Eye (tissue), 1 donor: ENCODE measurements at regions not wholly inside any gene's neighbourhood (a gene's known extent, or its start where the extent isn't known, plus 50 kb on each side); places are given as distances from the start of the nearest gene placed in this dataset.
"Not testable (repeated sequence)": the region's sequence is repeated elsewhere in the genome, so short reads cannot be mapped to it uniquely, and the experiment has no call there.

Experiments
- DNase-seq: peaks from one replicate; pipeline ENCODE4 v3.0.0-alpha.2; 2015

DNA sequence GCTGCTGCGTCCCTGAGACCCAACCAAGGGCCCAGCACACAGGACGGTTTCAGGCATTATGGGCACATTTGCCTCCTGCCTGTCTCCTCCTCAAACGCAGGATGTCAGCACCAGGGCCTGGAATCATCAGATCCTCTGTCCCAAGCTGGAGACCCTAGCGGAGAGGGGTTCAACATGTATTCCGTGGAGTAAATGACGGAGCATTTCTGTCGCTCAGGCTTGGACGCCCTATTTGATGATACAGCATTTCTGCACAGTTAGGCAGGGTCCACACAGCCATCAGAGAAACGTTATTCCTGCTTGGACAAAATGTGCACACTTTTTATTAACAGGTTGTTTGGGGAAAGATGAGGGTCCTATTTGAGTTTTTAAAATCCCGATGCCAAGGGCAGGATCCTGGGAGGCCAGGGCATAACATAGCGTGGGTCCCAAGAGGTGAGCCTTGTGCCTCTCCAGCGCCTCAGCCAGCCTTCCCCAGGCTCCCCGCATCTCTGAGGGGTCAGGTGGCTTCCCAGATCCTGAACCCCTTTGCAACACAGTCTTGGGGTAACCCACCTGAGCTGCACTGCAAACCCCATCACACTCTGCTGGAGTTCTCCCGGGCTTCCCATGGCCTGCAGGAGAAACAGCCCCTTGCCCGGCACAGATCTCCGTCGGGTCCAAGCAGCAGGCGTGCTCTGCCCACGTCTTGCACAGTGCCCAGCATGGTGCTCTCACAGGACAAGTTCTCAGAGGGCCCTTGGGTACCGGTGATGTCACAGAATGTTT lies 319.7 kb upstream of the MYT1L start:
- DNase-seq, result no peak

GRCh38 chr2:2649109-2650072 lies 318.3 kb upstream of the MYT1L start:
- no peak for DNase-seq

DNA sequence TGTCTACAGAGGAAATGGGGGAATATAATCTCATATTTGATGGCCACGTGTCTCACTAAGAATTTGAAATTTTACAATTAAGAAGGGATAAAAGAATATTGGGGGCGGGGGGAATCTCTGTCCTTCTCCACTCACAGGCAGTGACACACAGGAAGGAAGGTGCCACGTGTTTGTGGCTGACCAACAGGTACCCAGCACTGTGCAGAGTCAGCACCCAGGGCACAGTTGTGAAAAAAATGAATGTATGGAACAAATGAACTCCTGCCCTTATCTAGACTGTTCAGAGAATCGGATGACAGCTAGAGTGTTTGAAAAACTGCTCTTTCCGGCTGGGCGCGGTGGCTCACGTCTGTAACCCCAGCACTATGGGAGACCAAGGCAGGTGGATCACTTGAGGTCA lies 317.0 kb upstream of the MYT1L start:
- DNase-seq, result no peak

GRCh38 chr2:2647141-2647541 lies 316.1 kb upstream of the MYT1L start:
- no peak for DNase-seq

- no peak for DNase-seq
Measured at GRCh38 chr2:2646433-2647051, 315.5 kb upstream of the MYT1L start.

DNA sequence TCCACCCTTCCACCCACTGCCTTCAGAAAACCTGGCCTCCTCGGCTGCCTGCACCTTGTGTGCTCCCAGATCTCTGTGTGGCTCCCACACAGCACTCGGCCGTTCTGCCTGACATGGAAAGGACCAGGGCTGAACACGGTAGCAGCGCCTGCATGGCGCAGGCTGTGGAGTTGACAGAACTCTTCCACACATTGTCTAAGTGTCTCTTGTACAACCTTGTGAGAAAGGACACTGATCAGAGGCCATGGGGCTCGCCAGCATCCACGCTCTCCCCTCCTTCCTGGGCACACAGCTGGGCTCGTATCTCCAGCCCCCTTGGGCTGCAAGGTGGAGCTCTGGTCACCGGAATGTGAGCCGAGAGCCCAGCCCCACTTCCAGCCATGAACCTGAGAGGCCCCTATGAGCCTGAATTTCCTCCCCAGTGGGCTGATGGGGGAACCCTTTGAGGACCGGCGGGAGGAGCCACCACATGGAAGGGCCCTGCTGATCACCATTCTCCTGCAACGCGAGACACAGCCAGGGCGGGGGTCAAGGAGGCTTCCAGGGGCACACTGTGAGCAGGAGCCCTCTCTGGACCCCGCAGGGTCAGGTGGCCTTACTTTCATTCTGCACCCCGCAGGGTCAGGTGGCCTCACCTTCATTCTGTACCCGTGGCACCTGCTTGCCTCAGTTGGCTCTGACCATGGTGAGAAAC lies 314.2 kb upstream of the MYT1L start:
- DNase-seq, result no peak

DNA sequence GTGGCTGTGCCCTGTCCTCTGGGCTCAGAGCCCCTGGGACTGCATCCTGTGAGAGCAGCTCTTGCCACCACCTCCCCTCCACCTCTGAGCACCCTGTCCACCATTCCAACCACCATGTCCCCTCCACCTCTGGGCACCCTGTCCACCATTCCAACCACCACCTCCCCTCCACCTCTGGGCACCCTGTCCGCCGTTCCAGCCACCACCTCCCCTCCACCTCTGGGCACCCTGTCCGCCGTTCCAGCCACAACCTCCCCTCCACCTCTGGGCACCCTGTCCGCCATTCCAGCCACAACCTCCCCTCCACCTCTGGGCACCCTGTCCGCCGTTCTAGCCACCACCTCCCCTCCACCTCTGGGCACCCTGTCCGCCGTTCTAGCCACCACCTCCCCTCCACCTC lies 313.7 kb upstream of the MYT1L start:
- not testable (repeated sequence) for DNase-seq

GRCh38 chr2:2644040-2644439 lies 313.0 kb upstream of the MYT1L start:
- no peak for DNase-seq

DNA sequence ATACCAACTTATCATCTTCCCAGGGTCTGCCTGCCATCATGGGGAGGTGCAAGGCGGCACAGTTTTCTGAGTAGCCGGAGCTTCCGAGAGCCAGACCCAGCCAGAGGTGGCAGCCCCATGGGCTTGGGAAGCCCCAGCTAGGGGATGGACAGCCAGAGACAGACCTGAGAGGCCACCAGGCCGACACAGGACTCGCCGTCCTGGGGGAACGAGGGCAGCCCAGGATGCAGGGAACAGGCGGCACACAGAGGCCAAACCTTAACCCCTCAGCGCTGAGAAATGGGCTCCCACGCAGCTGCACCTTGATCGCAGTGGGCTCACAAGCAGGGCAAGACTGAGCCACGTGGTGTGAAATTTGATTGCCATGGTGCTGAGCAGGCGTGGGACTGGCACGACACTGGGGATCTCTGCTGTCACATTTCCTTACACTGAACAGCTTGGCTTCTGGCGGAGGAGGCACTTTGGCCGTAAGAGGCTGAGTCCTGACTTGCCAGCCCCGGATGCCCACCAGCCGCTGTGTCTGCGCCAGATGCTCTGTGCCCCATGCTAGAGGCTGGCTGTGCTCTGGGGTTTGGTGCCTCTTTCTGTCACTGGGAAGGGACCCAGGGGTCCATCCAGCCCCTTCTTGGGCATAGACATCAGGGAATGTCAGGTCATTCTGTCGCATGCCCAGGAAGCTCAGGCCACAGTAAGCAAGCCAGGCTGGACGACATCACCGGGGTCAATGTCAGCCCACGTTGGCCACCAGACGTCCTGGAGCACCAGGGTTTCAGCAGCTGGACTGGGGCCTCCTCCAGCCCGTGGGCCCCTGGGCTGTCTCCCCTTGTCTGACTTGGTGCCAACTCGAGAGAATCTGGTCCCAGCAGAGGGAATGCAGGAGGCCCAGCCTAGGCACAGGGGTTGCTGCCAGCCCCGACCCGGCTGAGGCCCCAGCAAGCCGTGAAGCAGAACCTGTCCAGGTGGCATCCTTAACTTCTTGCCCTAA lies 312.1 kb upstream of the MYT1L start:
- DNase-seq, result no peak

DNA sequence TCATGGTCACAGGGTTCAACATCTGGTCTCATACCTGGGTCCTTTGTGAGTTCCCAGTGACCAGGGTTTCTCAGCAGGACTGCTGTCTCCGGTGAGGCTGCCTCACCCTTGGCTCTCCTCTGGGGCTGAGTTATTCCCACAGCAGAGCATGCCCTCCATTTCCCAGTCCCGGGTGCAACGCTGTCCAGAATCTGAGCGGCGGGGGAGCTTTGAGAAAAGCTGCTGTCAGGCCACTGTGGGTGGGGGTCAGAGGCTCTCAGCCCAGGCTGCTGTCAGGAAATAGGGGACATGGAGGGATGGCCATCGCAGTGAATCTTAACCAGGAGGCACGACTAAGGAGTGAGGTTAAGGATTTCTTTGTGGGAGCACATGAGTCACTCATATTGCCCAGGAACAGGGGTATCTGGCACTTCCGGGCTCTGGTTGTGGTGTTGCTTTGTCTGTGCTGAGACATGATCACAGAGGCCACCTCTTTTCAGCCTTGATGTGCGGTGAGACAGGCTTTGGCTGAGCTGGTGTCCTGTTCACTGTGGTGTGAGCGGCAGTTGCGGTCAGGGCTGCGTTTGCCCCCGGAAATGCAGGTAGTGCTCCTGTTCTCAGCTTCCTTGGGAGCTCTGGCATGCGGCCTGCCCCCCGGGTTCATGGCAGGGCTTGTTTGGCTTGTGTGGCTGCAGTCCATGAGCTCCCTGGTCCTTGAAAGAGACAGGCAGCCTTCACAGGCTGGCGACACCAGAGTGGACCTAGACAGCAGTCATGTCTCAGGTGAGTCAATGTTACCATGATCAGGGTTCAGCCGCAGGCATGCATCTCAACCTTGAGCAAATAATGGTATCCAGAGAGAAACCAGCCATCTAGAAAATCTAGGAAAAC lies 310.7 kb upstream of the MYT1L start:
- DNase-seq, result no peak

DNA sequence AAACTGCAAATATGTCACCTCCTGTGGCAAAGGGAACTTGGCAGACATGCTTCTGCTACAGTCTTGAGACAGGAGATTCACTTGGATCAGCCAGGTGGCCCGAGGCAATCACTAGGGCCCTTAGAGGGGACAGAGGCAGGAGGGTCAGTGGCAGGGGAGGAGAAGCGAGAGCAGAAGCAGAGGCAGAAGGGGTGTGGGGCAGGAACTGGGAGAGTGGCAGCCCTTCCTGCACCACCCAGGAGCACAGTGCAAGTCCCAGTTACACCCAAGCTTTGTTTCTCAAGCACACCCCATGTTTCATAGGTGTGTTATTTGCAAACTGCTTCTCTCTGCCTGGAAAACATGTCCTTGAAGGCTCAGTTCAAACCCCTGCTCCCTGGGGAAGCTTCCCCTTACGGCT lies 309.7 kb upstream of the MYT1L start:
- DNase-seq, result no peak

GRCh38 chr2:2640371-2640770 lies 309.3 kb upstream of the MYT1L start:
- DNase-seq, result no peak

DNA sequence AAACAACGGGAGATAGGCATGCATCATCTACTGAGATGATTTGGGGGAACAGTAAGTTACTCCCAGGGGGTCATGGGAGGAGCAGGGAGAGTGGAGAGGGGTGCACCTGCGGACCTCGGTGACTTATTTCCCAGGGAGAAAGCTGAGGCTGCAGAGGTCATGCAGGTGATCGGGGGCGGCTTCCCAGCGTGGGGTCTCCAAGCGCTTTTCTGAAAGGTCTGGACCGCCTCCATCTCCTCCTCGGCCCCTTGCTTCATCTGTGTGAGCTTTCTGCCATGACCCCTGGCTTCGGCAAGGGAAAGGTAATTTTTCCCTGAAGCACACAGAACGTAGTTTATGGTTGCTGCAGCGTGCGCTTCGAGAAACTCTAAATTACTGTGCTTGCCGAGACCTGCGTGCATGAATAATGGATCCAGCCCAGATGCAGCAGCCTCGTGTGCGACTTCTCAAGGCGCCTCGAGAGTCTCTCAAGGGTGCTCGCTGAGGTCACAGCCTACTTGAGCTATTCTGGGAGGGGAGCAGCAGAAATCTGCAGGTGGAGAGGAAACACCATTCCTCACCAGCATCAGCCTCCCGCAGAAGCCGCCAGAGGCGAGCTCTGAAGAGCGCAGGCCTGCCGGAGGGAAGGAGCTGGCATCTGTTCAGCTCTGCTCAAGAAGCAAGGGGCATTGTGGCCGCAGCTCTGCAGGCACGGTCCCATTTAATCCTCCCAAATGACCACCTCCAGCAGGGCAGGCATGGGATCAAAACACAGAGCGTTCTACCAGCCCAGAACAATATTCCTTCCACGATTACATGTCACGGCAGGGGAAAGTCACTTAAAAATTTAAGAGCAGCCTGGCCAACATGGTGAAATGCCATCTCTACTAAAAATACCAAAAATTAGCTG lies 308.4 kb upstream of the MYT1L start:
- DNase-seq, result no peak

DNA sequence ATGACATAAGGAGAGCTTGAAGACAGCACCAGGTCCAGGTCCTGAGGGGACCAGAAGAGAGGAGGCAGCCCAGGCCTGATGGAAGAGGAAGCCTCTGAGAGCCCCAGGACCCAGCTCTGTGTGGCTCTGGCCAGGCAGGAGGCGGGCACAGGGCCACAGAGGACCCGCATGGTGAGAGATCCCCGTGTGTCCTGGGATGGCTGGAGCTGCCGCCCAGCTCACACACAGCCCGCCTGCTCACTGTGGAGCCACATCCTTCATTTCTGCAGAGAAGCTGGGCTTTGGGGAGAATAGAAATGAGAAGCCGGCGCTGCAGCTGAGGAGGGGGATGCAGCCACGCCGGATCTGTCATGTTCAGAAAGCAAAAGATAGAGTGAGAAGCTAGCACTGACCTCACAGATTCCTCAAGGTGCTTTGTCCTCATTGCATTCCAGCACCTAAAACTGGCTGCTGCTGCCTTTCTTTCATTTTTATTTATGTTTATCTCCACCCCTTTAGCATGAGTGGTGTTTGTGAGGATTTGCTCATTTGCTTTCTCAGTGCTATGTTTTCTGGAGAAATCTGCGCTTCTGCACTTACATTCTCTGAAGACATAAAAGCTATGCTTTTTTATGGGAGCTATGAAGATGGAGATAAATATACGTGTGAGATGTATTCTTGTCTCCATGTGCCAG lies 307.6 kb upstream of the MYT1L start:
- no peak for DNase-seq

DNA sequence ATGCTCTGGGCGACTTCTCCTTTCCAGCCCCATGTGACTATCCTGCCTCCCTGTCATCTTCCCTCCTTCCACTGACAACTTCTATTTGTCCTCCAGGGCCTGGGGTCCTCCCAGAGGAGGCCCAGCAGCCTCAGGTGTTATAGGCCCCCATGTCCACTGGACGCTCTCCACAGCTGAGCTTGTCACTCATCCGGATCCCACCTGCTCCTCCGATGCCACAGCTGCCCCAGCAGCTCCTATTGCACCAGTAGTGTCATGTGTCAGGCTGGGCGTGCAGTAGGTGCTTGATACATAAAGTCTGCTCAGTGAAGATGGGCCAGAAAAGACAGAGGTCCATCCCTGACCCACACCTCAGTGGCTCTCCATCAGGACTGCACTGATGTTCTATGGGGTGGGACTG lies 305.7 kb upstream of the MYT1L start:
- no peak for DNase-seq

DNA sequence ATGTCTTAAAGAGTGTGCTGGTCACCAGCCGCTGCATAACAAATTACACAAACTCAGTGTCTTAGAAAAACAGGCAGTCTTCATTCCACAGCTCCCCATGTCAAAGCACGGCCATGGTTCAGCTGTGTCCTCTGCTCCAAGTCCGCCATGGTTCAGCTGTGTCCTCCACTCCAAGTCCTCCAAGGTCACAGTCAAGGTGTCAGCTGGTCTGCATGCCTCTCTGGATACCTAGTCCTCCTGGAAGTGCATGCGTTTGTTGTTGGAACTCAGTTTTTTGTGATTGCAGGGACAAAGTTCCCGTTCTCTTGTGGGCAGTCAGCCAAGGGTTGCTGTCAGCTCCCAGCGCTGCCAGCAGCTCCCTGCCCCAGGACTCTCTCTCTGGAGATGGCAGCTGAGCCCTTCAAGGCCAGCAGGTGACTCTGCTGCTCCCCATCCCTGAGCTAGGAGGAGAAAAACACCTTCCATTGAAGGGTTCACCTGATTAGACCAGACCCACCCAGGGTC lies 304.0 kb upstream of the MYT1L start:
- no peak for DNase-seq

GRCh38 chr2:2633017-2633416 lies 301.9 kb upstream of the MYT1L start:
- DNase-seq, result no peak

DNA sequence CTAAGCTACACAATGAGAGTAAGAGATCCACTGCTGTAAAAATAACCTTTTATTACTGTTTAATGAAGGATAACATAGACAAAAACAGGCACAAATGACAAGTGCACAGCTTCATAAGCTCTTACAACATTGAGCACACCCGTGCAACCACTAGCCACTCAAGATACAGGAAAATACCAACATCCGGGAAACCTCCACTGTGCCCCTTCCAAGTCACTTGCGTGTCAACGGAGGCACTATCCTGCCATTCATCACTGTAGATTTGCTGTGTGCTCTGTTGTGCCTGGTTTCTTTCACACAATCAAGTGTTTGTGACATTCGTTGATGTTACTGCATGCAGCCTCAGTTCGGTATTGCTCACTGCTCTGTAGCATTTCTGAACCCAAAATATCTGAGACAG lies 292.9 kb upstream of the MYT1L start:
- no peak for DNase-seq

DNA sequence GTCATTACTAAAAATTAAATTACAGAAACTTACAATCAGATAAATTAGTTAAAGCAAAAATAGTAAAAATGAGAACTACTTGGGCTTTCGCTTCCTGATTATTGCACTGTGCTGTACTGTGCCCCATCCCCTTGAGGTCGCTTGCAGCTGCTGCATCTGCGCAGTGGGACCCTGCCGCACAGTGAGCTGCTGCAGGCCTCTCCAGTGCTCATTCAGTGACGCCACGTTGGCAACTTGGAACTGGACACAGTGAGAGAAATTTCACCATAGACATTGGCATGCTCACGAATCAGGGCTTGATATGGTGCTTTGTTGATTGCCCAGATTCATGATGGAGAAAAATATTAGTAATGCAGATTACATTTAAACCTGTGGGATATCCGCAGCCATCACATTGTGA lies 290.8 kb upstream of the MYT1L start:
- no peak for DNase-seq
